Upper lobe of left lung (tissue), 6 donors: ENCODE measurements at regions not wholly inside any gene's neighbourhood (a gene's known extent, or its start where the extent isn't known, plus 50 kb on each side); places are given as distances from the start of the nearest gene placed in this dataset.

Source experiments
- ATAC-seq, 2 donors: fragments of 200-7000 bp; cut with Tn5 transposase; one replicate each; pipeline ENCODE4 v1.9.1; 2022; ENCODE audit warnings: mild to moderate bottlenecking in 2 of 2, moderate library complexity in 2 of 2; ENCODE audit not compliant: low FRiP score in 2 of 2
- DNase-seq, 2 donors: peaks; one replicate each; pipeline ENCODE4 v3.0.0-alpha.2; 2019 to 2020
- H3K27ac ChIP-seq, 4 donors: fragments of 200-600 bp; sonication (generic); one replicate each; pipeline ENCODE4 v1.5.1; 2016 to 2019
- H3K27me3 ChIP-seq, 4 donors: fragments of 200-600 bp; sonication (generic); one replicate each; pipeline ENCODE4 v1.5.1; 2017 to 2019
- H3K36me3 ChIP-seq, 4 donors: fragments of 200-600 bp; sonication (generic); one replicate each; pipeline ENCODE4 v1.5.1; 2016 to 2019
- H3K4me1 ChIP-seq, 4 donors: fragments of 200-600 bp; sonication (generic); one replicate each; pipeline ENCODE4 v1.5.1; 2018 to 2019
- H3K4me3 ChIP-seq, 4 donors: fragments of 200-600 bp; sonication (generic); one replicate each; pipeline ENCODE4 v1.5.1; 2017 to 2019; ENCODE audit warnings: mild to moderate bottlenecking in 2 of 4, moderate library complexity in 1 of 4
- H3K9me3 ChIP-seq, 4 donors: fragments of 200-600 bp; sonication (generic); one replicate each; pipeline ENCODE4 v1.5.1; 2018 to 2019
- CTCF ChIP-seq, 6 experiments: fragments of 450-650 bp in 4 of 6; fragments of 200-600 bp in 2 of 6; sonication (generic) in 2 of 6; IDR thresholded peaks; one replicate each; pipeline ENCODE4 v1.5.1; 2016 to 2019; ENCODE audit warnings: antibody characterized with exemption in 6 of 6
- EP300 ChIP-seq, 4 donors: sonication (generic); formaldehyde crosslinking; IDR thresholded peaks; one replicate each; pipeline ENCODE4 v1.5.1; 2017; ENCODE audit warnings: antibody characterized with exemption in 4 of 4, control low read depth in 2 of 4
- POLR2A ChIP-seq, 4 donors: fragments of 450-650 bp; IDR thresholded peaks; one replicate each; pipeline ENCODE4 v1.5.1; 2016 to 2017; ENCODE audit warnings: antibody characterized with exemption in 4 of 4, mild to moderate bottlenecking in 2 of 4
- POLR2AphosphoS5 ChIP-seq, 2 donors: sonication (generic); formaldehyde crosslinking; IDR thresholded peaks; one replicate each; pipeline ENCODE4 v1.5.1; 2017; ENCODE audit warnings: antibody characterized with exemption in 2 of 2
- WGBS, 2 donors: methylation state at CpG; one replicate each; pipeline ENCODE4 v1.1.5; 2017 to 2018; 5-methylcytosine and 5-hydroxymethylcytosine counted together
- donor health status: DM: no; HTN: no; CAD: no; lungs with moderate emphysema.
- donor health status: DM: no; HTN: yes; CAD: no; lungs with severe emphysema.

- Histone ChIP-seq H3K4me3 (no peak overlapping the region), H3K9me3 (peaks cover 0 to 4% (median 0%) of the 10 kb centered on the region in 4 donors), H3K36me3 (no peaks in the 10 kb centered on the region), H3K4me1 (no peaks in the 10 kb centered on the region), H3K27me3 (no peaks in the 10 kb centered on the region), H3K27ac (no peak overlapping the region)
- DNase-seq (no peak), ATAC-seq (no peak)
- TF ChIP-seq EP300 (IDR thresholded peaks at IDR 0.05) = no peak
- TF ChIP-seq CTCF (IDR thresholded peaks at IDR 0.05) = no peak
- no peak for TF ChIP-seq POLR2A (IDR thresholded peaks at IDR 0.05)
- no peak for TF ChIP-seq POLR2AphosphoS5 (IDR thresholded peaks at IDR 0.05)
Observed at GRCh38 chr4:164021947-164022346, 527.5 kb downstream of the TMA16 start.

- TF ChIP-seq POLR2AphosphoS5 (IDR thresholded peaks at IDR 0.05) = no peak
- TF ChIP-seq POLR2A (IDR thresholded peaks at IDR 0.05) = no peak
- no peak for TF ChIP-seq CTCF (IDR thresholded peaks at IDR 0.05)
- no peak for TF ChIP-seq EP300 (IDR thresholded peaks at IDR 0.05)
- DNase-seq (no peak), ATAC-seq (no peak)
- no peak overlapping the region for H3K27ac ChIP-seq
- no peaks in the 10 kb centered on the region for H3K36me3 ChIP-seq
- H3K4me3 ChIP-seq = no peak overlapping the region
- no peaks in the 10 kb centered on the region for H3K4me1 ChIP-seq
- H3K27me3 ChIP-seq = no peaks in the 10 kb centered on the region
- H3K9me3 ChIP-seq = peaks cover 0 to 4% (median 0%) of the 10 kb centered on the region in 4 donors
Observed at GRCh38 chr4:164023214-164023613, 528.7 kb downstream of the TMA16 start.

GRCh38 chr4:164027805-164028204 is 533.3 kb downstream of the TMA16 start:
- 56 to 62% methylated on average over 1 of the region's 1 CpG for WGBS, 2 donors

GRCh38 chr4:164039482-164039881 is 545.0 kb downstream of the TMA16 start:
- no peak for TF ChIP-seq CTCF (IDR thresholded peaks at IDR 0.05)
- Histone ChIP-seq H3K27ac (no peak overlapping the region), H3K4me1 (no peaks in the 10 kb centered on the region), H3K36me3 (no peaks in the 10 kb centered on the region), H3K4me3 (no peak overlapping the region), H3K9me3 (peaks cover 0 to 16% (median 4%) of the 10 kb centered on the region in 4 donors), H3K27me3 (no peaks in the 10 kb centered on the region)
- ATAC-seq (no peak), DNase-seq (no peak)
- 33 to 55% methylated on average over 1 of the region's 1 CpG for WGBS, 2 donors

More at GRCh38 chr4:164027805-164028204, 533.3 kb downstream of the TMA16 start:
- Histone ChIP-seq H3K9me3 (peaks cover 0 to 4% (median 0%) of the 10 kb centered on the region in 4 donors), H3K4me3 (no peak overlapping the region), H3K27ac (no peak overlapping the region), H3K27me3 (no peaks in the 10 kb centered on the region), H3K36me3 (no peaks in the 10 kb centered on the region), H3K4me1 (no peaks in the 10 kb centered on the region)
- ATAC-seq = no peak
- TF ChIP-seq POLR2AphosphoS5 (IDR thresholded peaks at IDR 0.05) (no peak), EP300 (IDR thresholded peaks at IDR 0.05) (no peak), POLR2A (IDR thresholded peaks at IDR 0.05) (no peak), CTCF (IDR thresholded peaks at IDR 0.05) (no peak)
- DNase-seq = no peak

- ATAC-seq = no peak
- 82% methylated on average over 6 of the region's 6 CpGs for WGBS, 2 donors
- H3K4me1 ChIP-seq = no peaks in the 10 kb centered on the region
- H3K27me3 ChIP-seq = no peaks in the 10 kb centered on the region
- H3K9me3 ChIP-seq = no peaks in the 10 kb centered on the region
- no peak overlapping the region for H3K4me3 ChIP-seq
- DNase-seq = no peak
- H3K27ac ChIP-seq = no peak overlapping the region
- TF ChIP-seq POLR2A (IDR thresholded peaks at IDR 0.05) (no peak), CTCF (IDR thresholded peaks at IDR 0.05) (no peak), EP300 (IDR thresholded peaks at IDR 0.05) (no peak), POLR2AphosphoS5 (IDR thresholded peaks at IDR 0.05) (no peak)
- H3K36me3 ChIP-seq = no peaks in the 10 kb centered on the region
Observed at GRCh38 chr4:164056426-164057142, 562.1 kb downstream of the TMA16 start.
